Mesothelial cell of epicardium (in vitro differentiated cells): ENCODE measurements at regions not wholly inside any gene's neighbourhood (a gene's known extent, or its start where the extent isn't known, plus 50 kb on each side); places are given as distances from the start of the nearest gene placed in this dataset.

Source experiments
- DNase-seq, 2 experiments: peaks; one replicate each; pipeline ENCODE4 v3.0.0; 2021; ENCODE audit warnings: low spot score in 2 of 2; ENCODE audit not compliant: unreplicated experiment in 2 of 2
- H3K27ac Mint-ChIP-seq: 2 replicates; pipeline ENCODE4 v1.8.0; 2021; ENCODE audit warnings: mixed read lengths
- H3K27me3 Mint-ChIP-seq: 2 replicates; pipeline ENCODE4 v1.8.0; 2021; ENCODE audit warnings: low read depth, mixed read lengths
- H3K36me3 Mint-ChIP-seq: 2 replicates; pipeline ENCODE4 v1.8.0; 2021; ENCODE audit warnings: mixed read lengths
- H3K4me1 Mint-ChIP-seq: 2 replicates; pipeline ENCODE4 v1.8.0; 2021; ENCODE audit warnings: mixed read lengths
- H3K4me3 Mint-ChIP-seq: 2 replicates; pipeline ENCODE4 v1.8.0; 2021; ENCODE audit warnings: mild to moderate bottlenecking, moderate library complexity, mixed read lengths
- H3K9me3 Mint-ChIP-seq: 2 replicates; pipeline ENCODE4 v1.8.0; 2021; ENCODE audit warnings: mixed read lengths
- TF ChIP-seq, protein P1 (sequence below): fragments of 200-600 bp; sonication (generic); IDR thresholded peaks from one replicate; pipeline ENCODE4 v1.5.0; 2021; ENCODE audit warnings: antibody characterized with exemption; ENCODE audit not compliant: unreplicated experiment

DNA sequence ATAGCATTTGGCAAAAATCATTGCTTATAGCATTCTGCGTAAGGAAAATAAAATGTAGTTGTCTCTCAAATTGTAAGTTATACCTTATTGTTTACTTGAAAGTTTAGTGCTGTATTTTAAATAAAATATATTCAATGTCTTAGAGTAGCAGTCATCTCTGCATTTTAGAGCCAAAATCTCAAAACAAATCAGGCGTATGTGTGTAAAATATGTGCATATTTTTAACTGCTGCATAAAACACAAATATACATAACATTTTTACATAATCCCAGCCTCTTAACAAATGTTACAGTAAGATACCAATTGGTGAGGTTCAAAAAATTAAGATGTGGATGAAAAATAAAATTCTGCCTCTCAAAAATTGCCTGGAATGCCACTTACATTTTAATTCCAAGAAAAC is 145.8 kb upstream of the AGA start:
- Mint-ChIP-seq H3K9me3 (no peaks in the 10 kb centered on the region), H3K27ac (no peak overlapping the region), H3K27me3 (no peaks in the 10 kb centered on the region), H3K4me3 (no peak overlapping the region), H3K4me1 (no peaks in the 10 kb centered on the region), H3K36me3 (no peaks in the 10 kb centered on the region)
- TF ChIP-seq, protein P1, sequence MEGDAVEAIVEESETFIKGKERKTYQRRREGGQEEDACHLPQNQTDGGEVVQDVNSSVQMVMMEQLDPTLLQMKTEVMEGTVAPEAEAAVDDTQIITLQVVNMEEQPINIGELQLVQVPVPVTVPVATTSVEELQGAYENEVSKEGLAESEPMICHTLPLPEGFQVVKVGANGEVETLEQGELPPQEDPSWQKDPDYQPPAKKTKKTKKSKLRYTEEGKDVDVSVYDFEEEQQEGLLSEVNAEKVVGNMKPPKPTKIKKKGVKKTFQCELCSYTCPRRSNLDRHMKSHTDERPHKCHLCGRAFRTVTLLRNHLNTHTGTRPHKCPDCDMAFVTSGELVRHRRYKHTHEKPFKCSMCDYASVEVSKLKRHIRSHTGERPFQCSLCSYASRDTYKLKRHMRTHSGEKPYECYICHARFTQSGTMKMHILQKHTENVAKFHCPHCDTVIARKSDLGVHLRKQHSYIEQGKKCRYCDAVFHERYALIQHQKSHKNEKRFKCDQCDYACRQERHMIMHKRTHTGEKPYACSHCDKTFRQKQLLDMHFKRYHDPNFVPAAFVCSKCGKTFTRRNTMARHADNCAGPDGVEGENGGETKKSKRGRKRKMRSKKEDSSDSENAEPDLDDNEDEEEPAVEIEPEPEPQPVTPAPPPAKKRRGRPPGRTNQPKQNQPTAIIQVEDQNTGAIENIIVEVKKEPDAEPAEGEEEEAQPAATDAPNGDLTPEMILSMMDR: no peak
- DNase-seq: no peak

DNA sequence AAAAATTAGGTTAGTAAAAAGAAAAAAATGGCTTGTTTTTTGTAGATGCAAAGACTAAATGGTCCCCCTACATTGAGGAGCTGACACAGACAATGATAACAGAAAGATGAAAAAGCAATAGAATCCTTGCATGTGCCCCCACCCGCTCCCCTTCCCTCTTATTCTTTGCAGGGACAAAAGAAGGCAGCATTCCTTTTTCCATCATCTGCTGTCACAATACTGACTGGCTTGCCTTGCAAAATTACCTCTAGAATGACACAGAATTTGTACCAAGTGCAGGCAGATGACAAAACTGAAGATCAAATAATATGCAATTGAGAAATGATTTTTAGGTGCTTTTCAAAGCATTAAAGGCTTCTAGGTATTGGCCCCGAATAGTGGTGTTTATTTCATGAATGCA is 153.1 kb upstream of the AGA start:
- H3K27me3 Mint-ChIP-seq: no peaks in the 10 kb centered on the region
- TF ChIP-seq, protein P1: no peak
- DNase-seq: no peak
- no peaks in the 10 kb centered on the region for H3K36me3 Mint-ChIP-seq
- H3K4me1 Mint-ChIP-seq: no peaks in the 10 kb centered on the region
- H3K4me3 Mint-ChIP-seq: no peak overlapping the region
- peaks cover 3% of the 10 kb centered on the region for H3K9me3 Mint-ChIP-seq
- H3K27ac Mint-ChIP-seq: no peak overlapping the region

DNA sequence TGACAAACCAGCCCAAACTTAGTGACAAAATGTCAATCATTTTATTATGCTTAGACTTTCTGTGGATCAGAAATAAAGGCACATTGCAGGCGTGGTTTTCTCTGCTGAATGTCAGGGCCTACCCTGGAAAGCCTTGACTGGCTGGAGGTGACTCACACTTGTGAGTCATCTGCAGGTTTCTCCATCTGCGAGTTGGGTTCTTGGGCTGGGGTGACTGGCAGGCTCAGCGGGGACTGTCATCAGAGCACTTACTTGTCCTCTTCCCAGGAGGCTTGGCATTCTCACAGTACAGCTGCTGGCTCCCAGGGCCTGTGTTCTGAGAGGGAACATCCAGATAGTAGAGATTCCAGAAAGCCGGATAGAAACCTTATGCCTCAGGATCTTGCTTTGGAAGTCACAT is 153.8 kb upstream of the AGA start:
- Mint-ChIP-seq H3K27ac (no peak overlapping the region), H3K4me1 (no peaks in the 10 kb centered on the region), H3K36me3 (no peaks in the 10 kb centered on the region), H3K4me3 (no peak overlapping the region), H3K27me3 (no peaks in the 10 kb centered on the region), H3K9me3 (peaks cover 3% of the 10 kb centered on the region)
- no peak for DNase-seq
- TF ChIP-seq, protein P1: no peak

DNA sequence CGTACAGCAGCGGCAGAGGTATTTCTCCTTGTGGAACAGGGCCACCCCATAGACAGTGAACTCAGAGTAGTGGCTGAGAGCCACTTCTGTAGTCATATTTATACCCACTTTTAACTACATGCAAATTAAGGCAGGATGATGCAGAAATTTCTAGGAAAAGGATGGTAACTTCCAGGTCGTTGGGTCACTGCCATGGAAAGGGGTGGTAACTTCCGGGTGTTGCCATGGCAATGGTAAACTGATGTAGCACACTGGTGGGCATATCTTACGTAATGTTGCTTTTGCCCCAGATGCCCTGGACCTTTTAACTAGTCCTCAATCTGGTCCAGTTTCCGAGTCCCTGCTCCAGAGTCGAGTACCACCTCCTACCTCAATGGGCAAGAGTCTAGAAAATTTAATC is 154.8 kb upstream of the AGA start:
- no peak overlapping the region for H3K4me3 Mint-ChIP-seq
- no peaks in the 10 kb centered on the region for H3K27me3 Mint-ChIP-seq
- H3K9me3 Mint-ChIP-seq: peaks cover 3% of the 10 kb centered on the region
- no peaks in the 10 kb centered on the region for H3K36me3 Mint-ChIP-seq
- DNase-seq: no peak
- H3K27ac Mint-ChIP-seq: no peak overlapping the region
- TF ChIP-seq, protein P1: no peak
- H3K4me1 Mint-ChIP-seq: no peaks in the 10 kb centered on the region

DNA sequence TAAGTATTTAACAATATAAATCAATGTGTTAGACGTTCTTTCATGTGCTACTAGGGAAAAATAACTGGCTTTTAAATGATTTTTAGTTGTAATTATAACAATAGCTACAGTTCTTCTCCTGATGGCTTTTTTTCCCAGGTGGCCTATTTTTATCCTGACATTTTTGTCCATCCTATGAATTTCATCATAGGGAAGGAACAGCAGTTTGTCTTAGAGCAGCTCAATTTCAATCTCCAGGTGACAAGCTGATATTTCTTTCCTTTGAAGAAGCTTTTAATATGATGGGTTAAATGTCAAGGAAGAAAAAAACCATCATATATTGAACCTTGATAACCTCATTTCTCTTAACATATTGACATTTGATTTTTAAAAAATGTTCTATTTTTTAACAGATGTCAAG is 163.0 kb upstream of the AGA start:
- Mint-ChIP-seq H3K4me1 (no peaks in the 10 kb centered on the region), H3K36me3 (no peaks in the 10 kb centered on the region), H3K27ac (no peak overlapping the region), H3K4me3 (no peak overlapping the region), H3K27me3 (no peaks in the 10 kb centered on the region), H3K9me3 (no peaks in the 10 kb centered on the region)
- TF ChIP-seq, protein P1: no peak
- no peak for DNase-seq

DNA sequence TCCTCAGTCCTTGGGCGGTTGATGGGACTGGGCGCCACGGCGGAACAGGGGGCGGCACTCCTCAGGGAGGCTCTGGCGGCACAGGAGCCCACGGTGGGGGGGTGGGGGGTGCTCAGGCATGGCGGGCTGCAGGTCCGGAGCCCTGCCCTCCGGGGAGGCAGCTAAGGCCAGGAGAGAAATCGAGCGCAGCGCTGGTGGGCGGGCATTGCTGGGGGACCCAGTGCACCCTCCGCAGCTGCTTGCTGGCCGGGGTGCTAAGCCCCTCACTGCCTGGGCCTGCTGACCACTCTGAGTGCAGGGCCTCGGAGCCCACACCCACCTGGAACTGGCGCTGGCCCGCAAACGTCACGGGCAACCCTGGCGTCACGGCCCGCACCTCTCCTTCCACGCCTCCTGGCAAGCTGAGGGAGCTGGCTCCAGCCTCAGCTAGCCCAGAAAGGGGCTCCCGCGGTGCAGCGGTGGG is 164.9 kb upstream of the AGA start:
- Mint-ChIP-seq H3K36me3 (no peaks in the 10 kb centered on the region), H3K27ac (no peak overlapping the region), H3K4me3 (no peak overlapping the region), H3K9me3 (no peaks in the 10 kb centered on the region), H3K27me3 (no peaks in the 10 kb centered on the region), H3K4me1 (no peaks in the 10 kb centered on the region)
- TF ChIP-seq, protein P1: no peak
- DNase-seq: no peak
